ENCODE measurements at regions not wholly inside any gene's neighbourhood (a gene's known extent, or its start where the extent isn't known, plus 50 kb on each side); places are given as distances from the start of the nearest gene placed in this dataset.
A peak's percentile ranks its signal among the peaks of the same experiment; 100 is the strongest.
"Not testable (repeated sequence)": the region's sequence is repeated elsewhere in the genome, so short reads cannot be mapped to it uniquely, and the experiment has no call there.

DNA sequence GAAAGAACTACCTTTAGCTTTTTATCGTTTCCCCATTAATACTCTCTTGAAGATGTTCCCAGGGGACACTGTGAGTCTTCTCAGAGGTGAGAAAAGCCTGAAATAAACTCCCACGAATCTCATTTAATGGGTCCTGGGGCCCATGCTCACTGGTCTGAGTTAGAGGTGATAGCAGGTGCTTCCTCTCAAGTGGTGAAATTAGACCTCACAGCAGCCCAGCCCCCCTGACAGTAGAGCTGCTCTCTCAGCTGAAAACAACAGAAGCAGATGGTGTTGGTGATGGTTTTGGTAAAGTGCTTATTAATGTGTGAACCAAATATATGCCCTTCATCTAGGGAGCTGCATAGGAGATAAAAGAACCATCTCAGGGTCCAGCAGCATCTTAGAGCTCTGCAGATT, 76.8 kb upstream of the VPREB1 start:
- ChIA-PET CTCF (interaction anchor here (0.7 to 2.6 kb wide), 5 partner anchors 8 to 29 kb away, joined by 3 to 19 read pairs (median 4); no protein-coding TSS in a partner anchor), POLR2A (no interaction called here)
- ATAC-seq (peak; percentile 15), DNase-seq (no peak)
- peaks cover 13% of the 10 kb centered on the region for H3K4me1 Mint-ChIP-seq (ENCODE audit: low read depth)
- no peaks in the 10 kb centered on the region for H3K9me3 Mint-ChIP-seq (ENCODE audit: insufficient read depth)
- peaks cover 13% of the 10 kb centered on the region for H3K27me3 Mint-ChIP-seq (ENCODE audit: low read depth)
- H3K4me3 Mint-ChIP-seq: peak overlapping the region; percentile 45
- H3K36me3 Mint-ChIP-seq (ENCODE audit: low read depth): peaks cover 3% of the 10 kb centered on the region
- no peak overlapping the region for H3K27ac Mint-ChIP-seq

DNA sequence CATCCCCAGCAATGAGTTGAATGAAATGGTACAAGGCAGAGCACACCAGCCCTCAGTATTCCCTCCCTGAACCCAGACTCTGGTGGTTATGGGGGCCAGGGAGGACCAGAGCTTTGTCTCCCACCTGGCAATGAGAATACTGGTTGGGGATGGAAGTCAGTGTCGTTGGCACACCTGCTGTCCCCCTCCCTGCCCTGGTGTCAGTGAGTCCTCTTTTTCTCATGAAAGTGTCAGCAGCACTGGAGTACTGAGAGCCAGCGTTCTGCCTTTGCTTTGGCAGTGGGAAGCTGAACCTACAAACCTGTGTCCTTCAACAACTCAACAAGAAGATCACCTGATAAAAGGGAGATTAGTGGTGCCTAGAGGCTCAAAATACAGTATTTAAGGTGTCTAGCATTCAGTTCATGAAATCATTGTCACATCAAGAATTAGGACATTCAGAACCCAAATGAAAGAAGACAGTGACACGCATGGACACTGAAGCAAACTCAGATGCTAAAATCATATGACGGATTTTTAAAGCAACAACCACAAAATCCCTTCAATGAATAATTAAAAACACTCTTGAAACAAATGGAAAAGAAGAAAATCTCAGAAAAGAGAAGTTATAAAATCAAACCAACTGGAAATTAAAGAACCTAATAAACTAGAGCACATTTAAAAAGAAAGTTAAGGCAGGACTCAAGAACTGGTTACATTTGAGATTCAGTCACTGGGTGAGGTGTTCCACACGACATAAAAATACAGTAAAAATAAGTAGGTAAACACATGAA, 77.5 kb upstream of the VPREB1 start:
- Mint-ChIP-seq H3K27me3 (ENCODE audit: low read depth) (peaks cover 15% of the 10 kb centered on the region), H3K4me1 (ENCODE audit: low read depth) (peaks cover 13% of the 10 kb centered on the region), H3K36me3 (ENCODE audit: low read depth) (peaks cover 3% of the 10 kb centered on the region), H3K27ac (no peak overlapping the region), H3K4me3 (no peak overlapping the region), H3K9me3 (ENCODE audit: insufficient read depth) (no peaks in the 10 kb centered on the region)
- ATAC-seq (no peak), DNase-seq (no peak)
- ChIA-PET CTCF (interaction anchor here (0.7 to 2.6 kb wide), 3 partner anchors 8 to 28 kb away, joined by 3 to 19 read pairs (median 5); no protein-coding TSS in a partner anchor), POLR2A (no interaction called here)

DNA sequence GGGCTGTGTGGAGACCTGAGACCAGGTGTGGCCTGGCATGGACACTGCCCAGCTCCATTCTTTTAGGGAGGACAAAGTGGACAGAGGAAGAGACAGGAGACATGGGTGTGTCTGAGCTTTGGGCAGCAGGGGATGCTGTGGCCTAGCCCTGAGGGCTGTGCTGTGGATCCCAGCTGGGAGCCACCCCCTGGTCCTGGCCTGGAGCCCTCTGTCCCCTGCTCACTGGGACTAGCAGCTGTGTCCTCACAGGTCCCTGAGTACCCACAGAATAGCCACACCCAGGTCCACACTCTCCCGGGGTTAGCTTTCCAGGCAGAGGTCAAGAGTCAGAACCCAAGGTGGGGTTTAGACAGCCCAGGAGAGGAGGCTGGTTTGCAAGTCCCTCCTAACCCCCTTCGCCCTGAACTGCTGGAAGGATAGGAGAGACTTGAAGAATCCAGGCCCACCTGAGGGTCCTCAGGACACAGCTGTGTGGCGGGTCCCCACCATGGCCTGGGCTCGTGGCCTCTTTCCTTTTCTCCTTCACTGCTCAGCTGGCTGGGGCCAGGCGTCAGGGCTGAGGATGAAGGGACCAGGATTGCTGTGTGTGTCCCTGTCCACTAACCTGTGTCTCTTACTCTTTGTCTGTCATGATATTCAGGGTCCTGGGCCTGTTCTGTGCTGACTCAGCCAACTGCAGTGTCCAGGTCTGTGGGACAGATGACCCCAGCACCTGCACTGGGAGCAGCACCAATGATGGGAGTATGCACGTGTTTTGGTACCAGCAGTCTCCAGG, 78.5 kb upstream of the VPREB1 start:
- ATAC-seq (no peak), DNase-seq (no peak)
- CTCF ChIA-PET: no interaction called here
- no peaks in the 10 kb centered on the region for H3K9me3 Mint-ChIP-seq (ENCODE audit: insufficient read depth)
- POLR2A ChIA-PET: no interaction called here
- H3K27me3 Mint-ChIP-seq (ENCODE audit: low read depth): peaks cover 15% of the 10 kb centered on the region
- no peak overlapping the region for H3K4me3 Mint-ChIP-seq
- no peak overlapping the region for H3K27ac Mint-ChIP-seq
- peaks cover 3% of the 10 kb centered on the region for H3K36me3 Mint-ChIP-seq (ENCODE audit: low read depth)
- H3K4me1 Mint-ChIP-seq (ENCODE audit: low read depth): peaks cover 13% of the 10 kb centered on the region

DNA sequence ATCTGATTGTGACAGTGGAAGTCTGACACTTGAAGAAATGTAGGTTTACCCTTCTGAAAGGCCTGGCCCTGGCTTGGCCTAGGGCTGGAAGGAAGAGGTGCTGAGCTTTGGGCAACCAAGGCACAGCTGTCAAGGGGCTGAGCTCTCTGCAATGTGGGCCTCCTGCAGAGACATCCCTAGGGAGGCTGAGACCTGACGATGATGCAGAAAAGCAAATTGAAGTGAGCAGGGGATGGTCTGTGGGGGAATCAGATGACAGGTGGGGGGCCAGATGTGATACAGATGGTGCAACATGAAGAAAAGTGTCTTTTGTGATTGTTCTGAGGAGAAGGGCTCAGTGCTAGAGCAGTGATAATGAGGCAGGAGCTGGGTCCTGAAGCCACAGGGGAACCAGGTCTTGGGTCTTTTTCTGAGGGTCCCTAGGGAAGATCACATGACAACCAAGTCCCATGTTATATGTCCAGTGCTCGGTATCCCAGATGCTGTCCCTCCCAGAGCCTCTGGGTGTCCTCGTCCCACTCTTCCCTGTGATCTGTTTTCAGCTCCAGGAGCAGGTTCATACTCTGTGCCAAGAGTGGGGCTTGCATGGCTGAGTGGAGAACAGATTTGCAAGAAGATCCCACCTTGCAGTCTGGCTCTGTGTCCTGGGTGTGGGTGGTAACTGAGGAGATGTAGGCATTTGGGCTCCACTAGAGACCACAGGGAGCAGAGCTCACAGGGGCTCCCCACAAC, 79.9 kb upstream of the VPREB1 start:
- ChIA-PET POLR2A (no interaction called here), CTCF (no interaction called here)
- H3K27me3 Mint-ChIP-seq (ENCODE audit: low read depth): peaks cover 12% of the 10 kb centered on the region
- ATAC-seq (no peak), DNase-seq (no peak)
- no peak overlapping the region for H3K27ac Mint-ChIP-seq
- peaks cover 11% of the 10 kb centered on the region for H3K4me1 Mint-ChIP-seq (ENCODE audit: low read depth)
- H3K9me3 Mint-ChIP-seq (ENCODE audit: insufficient read depth): no peaks in the 10 kb centered on the region
- H3K36me3 Mint-ChIP-seq (ENCODE audit: low read depth): peaks cover 3% of the 10 kb centered on the region
- H3K4me3 Mint-ChIP-seq: no peak overlapping the region

DNA sequence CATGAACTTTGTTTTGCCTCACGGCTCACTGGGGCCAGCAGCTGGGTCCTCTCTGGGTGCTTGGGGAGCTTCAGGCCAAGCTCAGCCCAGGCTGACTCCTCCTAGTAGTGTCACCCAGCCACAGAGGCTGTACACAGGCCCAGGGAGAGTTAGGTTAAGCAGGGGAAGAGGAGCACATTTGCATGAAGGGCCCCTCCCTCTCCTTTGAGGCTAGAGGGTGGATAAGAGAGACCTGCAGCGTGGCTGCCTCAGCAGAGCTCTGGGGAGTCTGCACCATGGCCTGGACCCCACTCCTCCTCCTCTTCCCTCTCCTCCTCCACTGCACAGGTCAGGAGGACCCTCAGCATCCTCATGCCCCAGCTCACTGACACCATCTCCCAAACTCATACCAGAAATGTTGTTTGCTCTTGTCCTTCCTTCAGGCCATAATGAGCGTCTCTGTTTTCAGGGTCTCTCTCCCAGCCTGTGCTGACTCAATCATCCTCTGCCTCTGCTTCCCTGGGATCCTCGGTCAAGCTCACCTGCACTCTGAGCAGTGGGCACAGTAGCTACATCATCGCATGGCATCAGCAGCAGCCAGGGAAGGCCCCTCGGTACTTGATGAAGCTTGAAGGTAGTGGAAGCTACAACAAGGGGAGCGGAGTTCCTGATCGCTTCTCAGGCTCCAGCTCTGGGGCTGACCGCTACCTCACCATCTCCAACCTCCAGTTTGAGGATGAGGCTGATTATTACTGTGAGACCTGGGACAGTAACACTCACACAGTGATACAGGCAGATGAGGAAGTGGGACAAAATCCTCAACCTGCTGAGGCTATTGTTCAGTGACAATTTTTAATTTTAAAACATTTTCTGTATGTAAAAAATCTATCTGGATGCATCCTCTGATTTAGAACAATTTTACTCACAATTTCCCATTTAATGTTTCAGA, 82.4 kb upstream of the VPREB1 start:
- no peak for DNase-seq
- Mint-ChIP-seq H3K4me1 (ENCODE audit: low read depth) (peaks cover under 1% of the 10 kb centered on the region), H3K36me3 (ENCODE audit: low read depth) (no peaks in the 10 kb centered on the region), H3K4me3 (no peak overlapping the region), H3K9me3 (ENCODE audit: insufficient read depth) (no peaks in the 10 kb centered on the region), H3K27ac (no peak overlapping the region), H3K27me3 (ENCODE audit: low read depth) (peaks cover 12% of the 10 kb centered on the region)
- CTCF ChIA-PET: interaction anchor here (1.1 kb wide), 1 partner anchor 33 kb away, joined by 3 read pairs; no protein-coding TSS in a partner anchor
- no peak for ATAC-seq
- POLR2A ChIA-PET: no interaction called here

DNA sequence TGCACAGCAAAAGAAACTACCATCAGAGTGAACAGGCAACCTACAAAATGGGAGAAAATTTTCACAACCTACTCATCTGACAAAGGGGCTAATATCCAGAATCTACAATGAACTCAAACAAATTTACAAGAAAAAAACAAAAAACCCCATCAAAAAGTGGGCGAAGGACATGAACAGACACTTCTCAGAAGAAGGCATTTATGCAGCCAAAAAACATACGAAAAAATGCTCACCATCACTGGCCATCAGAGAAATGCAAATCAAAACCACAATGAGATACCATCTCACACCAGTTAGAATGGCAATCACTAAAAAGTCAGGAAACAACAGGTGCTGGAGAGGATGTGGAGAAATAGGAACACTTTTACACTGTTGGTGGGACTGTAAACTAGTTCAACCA, 83.8 kb upstream of the VPREB1 start:
- CTCF ChIA-PET; H3K4me3 Mint-ChIP-seq; H3K9me3 Mint-ChIP-seq (ENCODE audit: insufficient read depth); H3K4me1 Mint-ChIP-seq (ENCODE audit: low read depth); H3K36me3 Mint-ChIP-seq (ENCODE audit: low read depth); POLR2A ChIA-PET; DNase-seq; ATAC-seq; H3K27ac Mint-ChIP-seq: not testable (repeated sequence)
- H3K27me3 Mint-ChIP-seq (ENCODE audit: low read depth): peaks cover 14% of the 10 kb centered on the region

DNA sequence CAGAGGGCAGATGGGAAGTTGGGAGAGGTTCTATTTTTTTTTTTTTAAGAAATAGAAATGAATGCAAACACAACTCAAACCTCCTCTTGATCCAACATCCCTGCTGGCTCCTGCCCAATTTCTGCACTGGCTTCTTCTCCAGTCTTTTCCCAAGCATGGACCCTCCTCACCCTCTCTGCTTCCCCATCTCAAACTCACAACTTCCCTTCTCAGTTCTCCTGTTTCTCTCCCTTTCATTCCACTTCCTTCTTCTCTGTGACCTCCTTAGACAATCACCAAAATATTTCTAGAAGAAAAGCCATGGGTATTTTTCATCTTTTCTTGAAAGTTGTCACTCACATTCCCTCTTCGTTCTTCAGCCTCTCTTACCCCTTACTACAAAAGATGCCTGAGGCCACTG, 85.2 kb upstream of the VPREB1 start:
- CTCF ChIA-PET: interaction anchor here (0.7 to 3.2 kb wide), 4 partner anchors 8 to 76 kb away, joined by 3 to 15 read pairs (median 3); no protein-coding TSS in a partner anchor
- Mint-ChIP-seq H3K4me3 (no peak overlapping the region), H3K9me3 (ENCODE audit: insufficient read depth) (no peaks in the 10 kb centered on the region), H3K4me1 (ENCODE audit: low read depth) (peaks cover 8% of the 10 kb centered on the region), H3K27ac (no peak overlapping the region), H3K27me3 (ENCODE audit: low read depth) (peaks cover 20% of the 10 kb centered on the region), H3K36me3 (ENCODE audit: low read depth) (no peaks in the 10 kb centered on the region)
- DNase-seq (no peak), ATAC-seq (no peak)
- POLR2A ChIA-PET: no interaction called here

DNA sequence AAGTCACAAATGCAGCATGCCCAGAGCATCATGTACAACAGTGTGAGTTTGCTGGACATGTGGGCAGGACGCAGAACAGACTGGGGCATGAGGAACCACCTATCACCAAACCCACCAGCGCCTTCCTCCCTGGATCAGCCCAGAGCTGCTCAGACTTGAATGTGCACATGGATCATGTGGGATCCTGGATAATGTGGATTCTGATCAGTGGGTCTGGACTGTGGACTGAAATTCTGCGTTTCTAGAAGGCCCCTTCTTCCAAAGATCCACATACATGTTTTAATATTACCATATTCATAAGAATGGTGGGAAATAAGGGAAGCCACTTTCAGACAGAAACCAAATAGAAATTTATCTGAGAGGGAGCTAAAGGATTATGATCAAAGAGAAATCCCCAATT, 85.6 kb upstream of the VPREB1 start:
- Mint-ChIP-seq H3K4me1 (ENCODE audit: low read depth) (peaks cover 8% of the 10 kb centered on the region), H3K36me3 (ENCODE audit: low read depth) (no peaks in the 10 kb centered on the region), H3K27me3 (ENCODE audit: low read depth) (peaks cover 20% of the 10 kb centered on the region), H3K4me3 (no peak overlapping the region), H3K27ac (no peak overlapping the region), H3K9me3 (ENCODE audit: insufficient read depth) (no peaks in the 10 kb centered on the region)
- CTCF ChIA-PET: interaction anchor here (0.7 to 3.2 kb wide), 5 partner anchors 9 to 76 kb away, joined by 3 to 15 read pairs (median 3); no protein-coding TSS in a partner anchor
- no peak for ATAC-seq
- DNase-seq: no peak
- POLR2A ChIA-PET: no interaction called here

DNA sequence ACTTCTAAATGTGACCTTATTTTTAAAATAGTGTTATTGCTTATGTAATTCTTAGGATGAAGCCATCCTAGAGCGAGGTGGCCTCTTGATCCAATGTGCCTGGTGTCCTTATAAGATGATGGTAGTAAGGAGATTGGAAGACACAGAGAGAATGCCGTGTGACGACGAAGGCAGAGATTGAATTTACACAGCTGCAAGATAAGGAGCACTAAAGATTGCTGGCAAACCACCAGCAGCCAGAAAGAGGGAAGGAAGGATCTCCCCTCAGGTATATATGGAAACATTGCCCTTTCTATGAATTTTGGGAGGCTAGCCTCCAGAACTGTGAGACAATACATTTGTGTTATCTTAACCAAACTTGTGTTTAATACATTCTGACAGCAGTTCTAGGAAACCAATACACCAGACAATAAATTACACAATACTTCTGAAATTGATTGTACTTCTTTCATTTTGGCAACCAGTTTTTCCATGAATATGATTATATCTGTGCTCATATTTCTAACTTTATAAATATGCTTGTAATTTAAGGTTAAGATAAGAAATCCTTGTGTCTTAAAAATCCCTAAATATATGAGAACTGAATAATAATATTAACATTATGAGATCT, 86.3 kb upstream of the VPREB1 start:
- no peaks in the 10 kb centered on the region for H3K36me3 Mint-ChIP-seq (ENCODE audit: low read depth)
- no peak overlapping the region for H3K27ac Mint-ChIP-seq
- ATAC-seq (no peak), DNase-seq (no peak)
- no peak overlapping the region for H3K4me3 Mint-ChIP-seq
- peaks cover 8% of the 10 kb centered on the region for H3K4me1 Mint-ChIP-seq (ENCODE audit: low read depth)
- CTCF ChIA-PET: interaction anchor here (0.9 to 3.2 kb wide), 10 partner anchors 10 to 185 kb away, joined by 3 to 19 read pairs (median 4); no protein-coding TSS in a partner anchor
- H3K9me3 Mint-ChIP-seq (ENCODE audit: insufficient read depth): no peaks in the 10 kb centered on the region
- peaks cover 17% of the 10 kb centered on the region for H3K27me3 Mint-ChIP-seq (ENCODE audit: low read depth)
- POLR2A ChIA-PET: no interaction called here

DNA sequence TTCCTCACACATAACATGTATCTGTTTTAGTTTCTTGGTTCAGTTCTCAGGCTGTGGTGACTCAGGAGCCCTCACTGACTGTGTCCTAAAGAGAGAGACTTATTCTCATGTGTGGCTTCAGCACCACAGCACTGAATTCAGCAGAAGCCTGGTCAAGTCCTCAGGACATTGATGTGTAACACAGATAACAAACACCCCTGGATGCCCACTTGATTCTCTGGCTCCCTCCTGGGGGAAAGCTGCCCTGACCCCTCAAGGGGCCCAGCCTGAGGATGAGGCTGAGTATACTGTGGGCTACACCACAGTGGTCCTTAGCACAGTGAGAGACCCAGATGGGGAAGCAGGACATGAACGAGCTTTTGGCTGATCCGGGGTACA, 87.2 kb upstream of the VPREB1 start:
- Mint-ChIP-seq H3K36me3 (ENCODE audit: low read depth) (no peaks in the 10 kb centered on the region), H3K27ac (no peak overlapping the region), H3K4me3 (no peak overlapping the region), H3K9me3 (ENCODE audit: insufficient read depth) (no peaks in the 10 kb centered on the region), H3K27me3 (ENCODE audit: low read depth) (peaks cover 16% of the 10 kb centered on the region), H3K4me1 (ENCODE audit: low read depth) (peaks cover 8% of the 10 kb centered on the region)
- CTCF ChIA-PET: interaction anchor here (0.9 to 3.2 kb wide), 13 partner anchors 11 to 186 kb away, joined by 3 to 19 read pairs (median 5); no protein-coding TSS in a partner anchor
- POLR2A ChIA-PET: no interaction called here
- DNase-seq: no peak
- no peak for ATAC-seq
